H1 (cell line): ENCODE measurements at regions not wholly inside any gene's neighbourhood (a gene's known extent, or its start where the extent isn't known, plus 50 kb on each side); places are given as distances from the start of the nearest gene placed in this dataset.

ENCODE experiments used
- CTCF ChIA-PET: fragments of 300-600 bp; sonication (Branson Sonifier 250); formaldehyde crosslinking; loops from one replicate; lab custom pipeline; 2021; ENCODE audit not compliant: partially characterized antibody; lab: Charles Lee
- POLR2A ChIA-PET: fragments of 300-600 bp; sonication (Branson Sonifier 250); formaldehyde crosslinking; loops from one replicate; lab custom pipeline; 2021; ENCODE audit warnings: inconsistent platforms; ENCODE audit not compliant: partially characterized antibody; lab: Charles Lee
- DNase-seq, 2 experiments: peaks; one replicate each; pipeline versions ENCODE4 v3.0.0 to v3.0.0-alpha.2; 2010 to 2022; ENCODE audit warnings: low spot score in 2 of 2, low read depth in 1 of 2, mixed read lengths in 1 of 2
- FAIRE-seq: peaks from 2 replicates; lab custom pipeline; 2011; peaks lifted over from hg19 to GRCh38; lab: Jason Lieb, UNC
- H2AFZ ChIP-seq: 2 replicates; pipeline ENCODE4 v1.8.1; 2012; ENCODE audit warnings: low read length, inconsistent platforms
- H2AK5ac ChIP-seq: 2 replicates; pipeline ENCODE4 v1.6.1; 2013; ENCODE audit warnings: low read depth, low read length
- H2BK120ac ChIP-seq: replicated peaks from 2 replicates; pipeline ENCODE3; 2013; ENCODE audit warnings: low read depth, low read length, inconsistent platforms
- H2BK12ac ChIP-seq: 2 replicates; pipeline ENCODE4 v1.6.1; 2013; ENCODE audit warnings: low read depth, low read length
- H2BK15ac ChIP-seq: 2 replicates; pipeline ENCODE4 v1.6.1; 2013; ENCODE audit warnings: low read length
- H2BK20ac ChIP-seq: 2 replicates; pipeline ENCODE4 v1.6.1; 2013; ENCODE audit warnings: low read length
- H2BK5ac ChIP-seq: 2 replicates; pipeline ENCODE4 v1.6.1; 2013; ENCODE audit warnings: low read depth, low read length
- H3K14ac ChIP-seq: 2 replicates; pipeline ENCODE4 v1.6.1; 2013; ENCODE audit warnings: inconsistent platforms; ENCODE audit not compliant: insufficient read length
- H3K18ac ChIP-seq: 2 replicates; pipeline ENCODE4 v1.6.1; 2013; ENCODE audit warnings: low read length; ENCODE audit errors: extremely low read depth
- H3K23ac ChIP-seq: 2 replicates; pipeline ENCODE4 v1.6.1; 2013; ENCODE audit warnings: inconsistent platforms; ENCODE audit not compliant: insufficient read length
- H3K23me2 ChIP-seq: 2 replicates; pipeline ENCODE4 v1.6.1; 2013; ENCODE audit warnings: low read depth, low read length
- H3K27ac ChIP-seq: 2 replicates; pipeline ENCODE4 v1.6.1; 2011; ENCODE audit warnings: low read depth, low read length, inconsistent platforms
- H3K27me3 ChIP-seq, 4 experiments: replicated peaks in 1 of 4; 1 replicate in 1 of 4; 2 replicates in 3 of 4; pipeline versions ENCODE4 v1.6.1 to v1.8.1; 2011 to 2013; ENCODE audit warnings: low read length in 3 of 4, mild to moderate bottlenecking in 3 of 4, inconsistent platforms in 2 of 4, mixed read lengths in 2 of 4, moderate library complexity in 1 of 4; ENCODE audit not compliant: control insufficient read depth in 3 of 4, insufficient read depth in 3 of 4; ENCODE audit errors: extremely low read depth in 1 of 4
- H3K36me3 ChIP-seq, 4 experiments: 2 replicates each; pipeline versions ENCODE4 v1.6.1 to v1.8.1; 2011 to 2013; ENCODE audit warnings: mild to moderate bottlenecking in 4 of 4, low read length in 3 of 4, moderate library complexity in 2 of 4, control low read depth in 1 of 4, inconsistent platforms in 1 of 4; ENCODE audit not compliant: insufficient read depth in 4 of 4, control insufficient read depth in 2 of 4
- H3K4ac ChIP-seq: replicated peaks from 2 replicates; pipeline ENCODE3; 2013; ENCODE audit warnings: low read length, low read depth, mixed read lengths, inconsistent platforms; ENCODE audit not compliant: insufficient read length
- H3K4me1 ChIP-seq, 4 experiments: replicated peaks in 1 of 4; 1 replicate in 1 of 4; 2 replicates in 3 of 4; pipeline versions ENCODE4 v1.6.1 to v1.8.1; 2011 to 2013; ENCODE audit warnings: low read length in 3 of 4, inconsistent platforms in 2 of 4, mixed read lengths in 1 of 4; ENCODE audit not compliant: insufficient read depth in 4 of 4, control insufficient read depth in 3 of 4
- H3K4me2 ChIP-seq, 2 experiments: 2 replicates each; pipeline versions ENCODE4 v1.6.1 to v1.8.1; 2011 to 2013; ENCODE audit warnings: low read depth in 2 of 2, low read length in 2 of 2, control low read depth in 1 of 2, inconsistent platforms in 1 of 2, mild to moderate bottlenecking in 1 of 2; ENCODE audit not compliant: insufficient read depth in 1 of 2
- H3K4me3 ChIP-seq, 4 experiments: fragments of 200-600, 300-600 bp in 1 of 4; sonication (generic), shearing (Covaris generic), sonication (Bioruptor Twin) in 1 of 4; 2 replicates each; pipeline versions ENCODE4 v1.5.1 to v1.8.1; 2011 to 2016; ENCODE audit warnings: low read length in 4 of 4, low read depth in 3 of 4, control low read depth in 2 of 4, inconsistent platforms in 2 of 4, mild to moderate bottlenecking in 2 of 4, mixed read lengths in 1 of 4, moderate library complexity in 1 of 4; ENCODE audit not compliant: insufficient read depth in 2 of 4; ENCODE audit errors: extremely low read depth in 1 of 4
- H3K56ac ChIP-seq: replicated peaks from 2 replicates; pipeline ENCODE3; 2013; ENCODE audit warnings: low read depth, mild to moderate bottlenecking, mixed read lengths, low read length, inconsistent platforms; ENCODE audit not compliant: insufficient read length
- H3K79me1 ChIP-seq: 2 replicates; pipeline ENCODE4 v1.6.1; 2013; ENCODE audit warnings: low read depth, low read length, control low read depth
- H3K79me2 ChIP-seq, 2 experiments: 2 replicates each; pipeline versions ENCODE4 v1.6.1 to v1.8.1; 2012 to 2013; ENCODE audit warnings: low read length in 2 of 2, mild to moderate bottlenecking in 2 of 2, inconsistent platforms in 1 of 2; ENCODE audit not compliant: insufficient read depth in 2 of 2, control insufficient read depth in 1 of 2
- H3K9ac ChIP-seq, 4 experiments: replicated peaks in 1 of 4; 1 replicate in 1 of 4; 2 replicates in 3 of 4; pipeline versions ENCODE4 v1.6.1 to v1.8.1; 2011 to 2013; ENCODE audit warnings: low read depth in 3 of 4, low read length in 3 of 4, control low read depth in 2 of 4, mild to moderate bottlenecking in 2 of 4, moderate library complexity in 2 of 4, inconsistent platforms in 1 of 4; ENCODE audit errors: extremely low read depth in 1 of 4
- H3K9me3 ChIP-seq, 2 experiments: 2 replicates each; pipeline versions ENCODE4 v1.6.1 to v1.8.1; 2012 to 2013; ENCODE audit warnings: mild to moderate bottlenecking in 2 of 2, moderate library complexity in 2 of 2, control low read depth in 1 of 2, inconsistent platforms in 1 of 2, low read depth in 1 of 2, low read length in 1 of 2, mixed read lengths in 1 of 2; ENCODE audit not compliant: insufficient read depth in 2 of 2
- H4K20me1 ChIP-seq, 2 experiments: replicated peaks in 1 of 2; 2 replicates each; pipeline versions ENCODE3 to v1.8.1; 2011 to 2013; ENCODE audit warnings: inconsistent platforms in 2 of 2, low read length in 2 of 2, mild to moderate bottlenecking in 1 of 2; ENCODE audit not compliant: insufficient read depth in 2 of 2, control insufficient read depth in 1 of 2
- H4K5ac ChIP-seq: 2 replicates; pipeline ENCODE4 v1.6.1; 2013; ENCODE audit warnings: low read length, low read depth, mixed read lengths, inconsistent platforms; ENCODE audit not compliant: insufficient read length
- H4K8ac ChIP-seq: 2 replicates; pipeline ENCODE4 v1.8.0; 2013; ENCODE audit warnings: mild to moderate bottlenecking, moderate library complexity, low read length, inconsistent platforms; ENCODE audit not compliant: insufficient read depth; ENCODE audit errors: extremely low read depth
- H4K91ac ChIP-seq: replicated peaks from 2 replicates; pipeline ENCODE3; 2013; ENCODE audit warnings: low read length, mixed read lengths, inconsistent platforms; ENCODE audit not compliant: insufficient read length
- NANOG ChIP-seq: IDR thresholded peaks from 2 replicates; pipeline ENCODE4 v1.6.1; 2011; ENCODE audit warnings: low read length, low read depth, mild to moderate bottlenecking, inconsistent platforms; ENCODE audit not compliant: insufficient read depth, poor library complexity, severe bottlenecking
- POLR2AphosphoS5 ChIP-seq: IDR thresholded peaks from 2 replicates; pipeline ENCODE4 v1.6.1; 2011; ENCODE audit warnings: low read depth, low read length
- SIRT6 ChIP-seq: IDR thresholded peaks from one replicate; pipeline ENCODE4 v1.7.1; 2012; ENCODE audit warnings: low read length, inconsistent platforms
- WGBS, 2 experiments: shearing (Covaris generic) in 1 of 2; methylation state at CpG; one replicate each; pipeline versions ENCODE4 v1.1.6 to v1.1.7; 2013 to 2015; ENCODE audit warnings: low lambda C conversion rate in 2 of 2, mixed read lengths in 2 of 2, inconsistent platforms in 1 of 2, low coverage in 1 of 2, missing lambda C conversion rate in 1 of 2; ENCODE audit not compliant: insufficient replicate concordance in 2 of 2, insufficient coverage in 1 of 2, insufficient read length in 1 of 2; ENCODE audit errors: extremely low coverage in 1 of 2, missing lambda C conversion rate in 1 of 2; 5-methylcytosine and 5-hydroxymethylcytosine counted together

DNA sequence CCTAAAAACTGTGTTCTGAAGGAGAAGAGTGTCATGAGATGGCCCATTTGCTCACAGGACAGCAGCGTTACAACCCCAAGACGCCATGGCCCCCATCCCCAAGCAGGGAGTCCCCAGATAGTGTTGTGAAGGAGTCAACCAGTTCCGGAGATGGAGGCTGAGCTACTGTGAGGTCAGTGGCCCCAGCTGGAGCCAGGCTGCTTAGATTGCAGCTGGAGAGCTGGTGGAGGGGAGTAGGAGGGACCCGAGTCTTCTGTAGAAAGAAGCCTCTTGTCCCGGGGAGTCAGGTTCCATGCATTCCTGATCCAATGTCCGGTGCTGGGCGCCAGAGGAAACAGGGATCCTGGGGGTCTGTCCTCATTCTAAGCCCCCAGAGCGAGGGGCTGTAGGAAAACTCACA lies 93.5 kb upstream of the SIM2 start:
- peaks cover 0 to 4% of the 10 kb centered on the region in 2 experiments; a peak in 2 of 4 replicates for H3K9me3 ChIP-seq
- no peak overlapping the region for H2BK12ac ChIP-seq
- no peak overlapping the region for H3K4me2 ChIP-seq
- H3K56ac ChIP-seq: no peak overlapping the region
- TF ChIP-seq POLR2AphosphoS5: no peak
- no peak for TF ChIP-seq NANOG
- no peak for TF ChIP-seq SIRT6
- no peak overlapping the region for H3K18ac ChIP-seq
- H3K4me1 ChIP-seq: no peaks in the 10 kb centered on the region; a peak in 2 of 7 replicates
- no peak overlapping the region for H4K5ac ChIP-seq
- H2BK20ac ChIP-seq: no peak overlapping the region
- no peaks in the 10 kb centered on the region for H3K27me3 ChIP-seq
- H3K14ac ChIP-seq: no peak overlapping the region
- ChIA-PET CTCF (interaction anchor here (0.6 to 2.7 kb wide), 7 partner anchors 10 to 501 kb away, joined by 3 to 21 read pairs (median 3); no protein-coding TSS in a partner anchor), POLR2A (no interaction called here)
- no peaks in the 10 kb centered on the region for H3K36me3 ChIP-seq
- no peak overlapping the region for H2BK5ac ChIP-seq
- no peak overlapping the region for H2BK15ac ChIP-seq
- no peak overlapping the region for H3K27ac ChIP-seq
- FAIRE-seq: no peak
- no peak for DNase-seq
- no peaks in the 10 kb centered on the region for H3K23me2 ChIP-seq
- no peaks in the 10 kb centered on the region for H3K79me1 ChIP-seq
- no peak overlapping the region for H2AK5ac ChIP-seq
- no peak overlapping the region for H2AFZ ChIP-seq
- H3K4me3 ChIP-seq: no peak overlapping the region
- no peaks in the 10 kb centered on the region for H4K20me1 ChIP-seq
- no peak overlapping the region for H4K91ac ChIP-seq
- no peak overlapping the region for H3K9ac ChIP-seq
- no peaks in the 10 kb centered on the region for H3K79me2 ChIP-seq
- H3K23ac ChIP-seq: no peak overlapping the region
- 94% methylated on average over 8 of the region's 8 CpGs; no CpG with 5 or more reads in 1 of the 2 experiments for WGBS, 2 experiments
- H3K4ac ChIP-seq: no peak overlapping the region
- H2BK120ac ChIP-seq: no peak overlapping the region
- H4K8ac ChIP-seq: no peak overlapping the region
